CD4-positive, CD25-positive, alpha-beta regulatory T cell (primary cell): ENCODE measurements at regions not wholly inside any gene's neighbourhood (a gene's known extent, or its start where the extent isn't known, plus 50 kb on each side); places are given as distances from the start of the nearest gene placed in this dataset.

Experiments used
- ATAC-seq, 2 donors: fragments of 150-1000 bp; cut with Tn5 transposase; one replicate each; pipeline ENCODE4 v1.10.0; 2021; ENCODE audit warnings: low read depth in 2 of 2, moderate number of reproducible peaks in 2 of 2, moderate library complexity in 1 of 2
- DNase-seq, 3 donors: peaks; one replicate each; pipeline versions ENCODE4 v3.0.0 to v3.0.0-alpha.2; 2012 to 2022; ENCODE audit warnings: mixed read lengths in 1 of 3
- H3K27ac ChIP-seq: one replicate; pipeline ENCODE4 v1.7.0; 2013; ENCODE audit warnings: mild to moderate bottlenecking, low read length; ENCODE audit not compliant: insufficient read depth, poor library complexity, severe bottlenecking
- H3K27me3 ChIP-seq: one replicate; pipeline ENCODE4 v1.7.0; 2013; ENCODE audit warnings: low read length; ENCODE audit not compliant: control insufficient read depth, insufficient read depth
- H3K36me3 ChIP-seq: one replicate; pipeline ENCODE4 v1.7.0; 2013; ENCODE audit warnings: mild to moderate bottlenecking, low read length, moderate library complexity; ENCODE audit not compliant: control insufficient read depth, insufficient read depth
- H3K4me1 ChIP-seq: 2 replicates; pipeline ENCODE4 v1.7.0; 2013; ENCODE audit warnings: mild to moderate bottlenecking, low read length; ENCODE audit not compliant: insufficient read depth, control insufficient read depth, poor library complexity, severe bottlenecking
- H3K4me3 ChIP-seq: one replicate; pipeline ENCODE4 v1.7.0; 2013; ENCODE audit warnings: low read depth, mild to moderate bottlenecking, low read length, moderate library complexity
- H3K9me3 ChIP-seq, 2 experiments: 1 replicate in 1 of 2; 2 replicates in 1 of 2; pipeline ENCODE4 v1.7.0; 2013; ENCODE audit warnings: low read length in 2 of 2, mild to moderate bottlenecking in 1 of 2, moderate library complexity in 1 of 2; ENCODE audit not compliant: control insufficient read depth in 2 of 2
- H3K27ac Mint-ChIP-seq, 3 donors: one replicate each; pipeline ENCODE4 v1.8.0; 2020 to 2022; ENCODE audit warnings: mild to moderate bottlenecking in 3 of 3, mixed read lengths in 3 of 3, moderate library complexity in 2 of 3
- H3K27me3 Mint-ChIP-seq: one replicate; pipeline ENCODE4 v1.8.0; 2022; ENCODE audit warnings: mild to moderate bottlenecking, mixed read lengths
- H3K36me3 Mint-ChIP-seq: one replicate; pipeline ENCODE4 v1.8.0; 2020; ENCODE audit warnings: mixed read lengths
- H3K4me1 Mint-ChIP-seq, 4 donors: one replicate each; pipeline ENCODE4 v1.8.0; 2020 to 2022; ENCODE audit warnings: mixed read lengths in 4 of 4, mild to moderate bottlenecking in 1 of 4
- H3K4me3 Mint-ChIP-seq, 4 donors: one replicate each; pipeline ENCODE4 v1.8.0; 2020 to 2022; ENCODE audit warnings: mild to moderate bottlenecking in 4 of 4, mixed read lengths in 4 of 4, moderate library complexity in 3 of 4
- H3K9me3 Mint-ChIP-seq, 7 donors: one replicate each; pipeline ENCODE4 v1.8.0; 2020 to 2022; ENCODE audit warnings: mixed read lengths in 7 of 7, mild to moderate bottlenecking in 3 of 7, moderate library complexity in 2 of 7

GRCh38 chr6:14807130-14807529 lies 438.7 kb upstream of the JARID2 start:
- no peak overlapping the region for H3K27ac ChIP-seq
- H3K27me3 Mint-ChIP-seq: peaks cover 10% of the 10 kb centered on the region
- ATAC-seq (no peak), DNase-seq (no peak)
- H3K4me1 ChIP-seq: no peaks in the 10 kb centered on the region
- no peaks in the 10 kb centered on the region for H3K9me3 Mint-ChIP-seq
- H3K27me3 ChIP-seq: peaks cover 3% of the 10 kb centered on the region
- no peaks in the 10 kb centered on the region for H3K36me3 Mint-ChIP-seq
- H3K9me3 ChIP-seq: no peaks in the 10 kb centered on the region
- H3K27ac Mint-ChIP-seq: no peak overlapping the region
- no peaks in the 10 kb centered on the region for H3K4me1 Mint-ChIP-seq
- H3K36me3 ChIP-seq: no peaks in the 10 kb centered on the region
- no peak overlapping the region for H3K4me3 ChIP-seq
- H3K4me3 Mint-ChIP-seq: no peak overlapping the region

- H3K9me3 ChIP-seq: no peaks in the 10 kb centered on the region
- no peak for ATAC-seq
- Mint-ChIP-seq H3K4me1 (no peaks in the 10 kb centered on the region), H3K4me3 (no peak overlapping the region), H3K9me3 (no peaks in the 10 kb centered on the region), H3K27ac (no peak overlapping the region), H3K27me3 (peaks cover 6% of the 10 kb centered on the region), H3K36me3 (no peaks in the 10 kb centered on the region)
- no peaks in the 10 kb centered on the region for H3K4me1 ChIP-seq
- H3K27ac ChIP-seq: no peak overlapping the region
- H3K27me3 ChIP-seq: no peaks in the 10 kb centered on the region
- H3K4me3 ChIP-seq: no peak overlapping the region
- DNase-seq: no peak
- no peaks in the 10 kb centered on the region for H3K36me3 ChIP-seq
These were observed 437.9 kb upstream of the JARID2 start for GRCh38 chr6:14807971-14808370.

GRCh38 chr6:14810021-14810420 lies 435.8 kb upstream of the JARID2 start:
- no peak overlapping the region for H3K27ac Mint-ChIP-seq
- no peak for ATAC-seq
- no peaks in the 10 kb centered on the region for H3K27me3 ChIP-seq

GRCh38 chr6:14811775-14812428 lies 434.0 kb upstream of the JARID2 start:
- no peaks in the 10 kb centered on the region for H3K4me1 ChIP-seq
- H3K4me3 ChIP-seq: no peak overlapping the region
- ATAC-seq: no peak
- no peaks in the 10 kb centered on the region for H3K9me3 ChIP-seq
- Mint-ChIP-seq H3K36me3 (no peaks in the 10 kb centered on the region), H3K4me3 (no peak overlapping the region), H3K27me3 (no peaks in the 10 kb centered on the region), H3K27ac (no peak overlapping the region), H3K4me1 (no peaks in the 10 kb centered on the region), H3K9me3 (no peaks in the 10 kb centered on the region)
- H3K36me3 ChIP-seq: no peaks in the 10 kb centered on the region
- no peaks in the 10 kb centered on the region for H3K27me3 ChIP-seq
- DNase-seq: no peak
- H3K27ac ChIP-seq: no peak overlapping the region

More at GRCh38 chr6:14810021-14810420, 435.8 kb upstream of the JARID2 start:
- Mint-ChIP-seq H3K9me3 (no peaks in the 10 kb centered on the region), H3K36me3 (no peaks in the 10 kb centered on the region), H3K27me3 (peaks cover 6% of the 10 kb centered on the region), H3K4me3 (no peak overlapping the region), H3K4me1 (no peaks in the 10 kb centered on the region)
- Histone ChIP-seq H3K27ac (no peak overlapping the region), H3K4me3 (no peak overlapping the region), H3K36me3 (no peaks in the 10 kb centered on the region), H3K4me1 (no peaks in the 10 kb centered on the region), H3K9me3 (no peaks in the 10 kb centered on the region)
- no peak for DNase-seq

GRCh38 chr6:14814016-14814415 lies 431.9 kb upstream of the JARID2 start:
- H3K4me3 ChIP-seq: no peak overlapping the region
- Mint-ChIP-seq H3K27ac (no peak overlapping the region), H3K4me3 (no peak overlapping the region), H3K4me1 (no peaks in the 10 kb centered on the region), H3K9me3 (no peaks in the 10 kb centered on the region), H3K27me3 (no peaks in the 10 kb centered on the region), H3K36me3 (no peaks in the 10 kb centered on the region)
- no peaks in the 10 kb centered on the region for H3K9me3 ChIP-seq
- no peaks in the 10 kb centered on the region for H3K27me3 ChIP-seq
- no peaks in the 10 kb centered on the region for H3K36me3 ChIP-seq
- DNase-seq (no peak), ATAC-seq (no peak)
- no peaks in the 10 kb centered on the region for H3K4me1 ChIP-seq
- H3K27ac ChIP-seq: no peak overlapping the region

- H3K27me3 Mint-ChIP-seq: no peaks in the 10 kb centered on the region
- H3K9me3 ChIP-seq: no peaks in the 10 kb centered on the region
These were observed 429.6 kb upstream of the JARID2 start for GRCh38 chr6:14816116-14816859.

GRCh38 chr6:14817074-14817473 lies 428.8 kb upstream of the JARID2 start:
- H3K27ac Mint-ChIP-seq: no peak overlapping the region
- no peak for DNase-seq
- H3K4me3 Mint-ChIP-seq: no peak overlapping the region

More at GRCh38 chr6:14816116-14816859, 429.6 kb upstream of the JARID2 start:
- Mint-ChIP-seq H3K9me3 (no peaks in the 10 kb centered on the region), H3K4me3 (no peak overlapping the region), H3K4me1 (no peaks in the 10 kb centered on the region), H3K27ac (no peak overlapping the region), H3K36me3 (no peaks in the 10 kb centered on the region)
- no peak for DNase-seq
- Histone ChIP-seq H3K4me1 (no peaks in the 10 kb centered on the region), H3K27ac (no peak overlapping the region), H3K4me3 (no peak overlapping the region), H3K27me3 (no peaks in the 10 kb centered on the region), H3K36me3 (no peaks in the 10 kb centered on the region)
- no peak for ATAC-seq

GRCh38 chr6:14818422-14818884 lies 427.4 kb upstream of the JARID2 start:
- Mint-ChIP-seq H3K4me3 (no peak overlapping the region), H3K36me3 (no peaks in the 10 kb centered on the region), H3K27ac (no peak overlapping the region), H3K9me3 (no peaks in the 10 kb centered on the region), H3K27me3 (no peaks in the 10 kb centered on the region), H3K4me1 (no peaks in the 10 kb centered on the region)
- Histone ChIP-seq H3K4me1 (no peaks in the 10 kb centered on the region), H3K9me3 (no peaks in the 10 kb centered on the region), H3K4me3 (no peak overlapping the region), H3K27ac (no peak overlapping the region), H3K27me3 (no peaks in the 10 kb centered on the region), H3K36me3 (no peaks in the 10 kb centered on the region)
- DNase-seq: no peak
- ATAC-seq: no peak

More at GRCh38 chr6:14817074-14817473, 428.8 kb upstream of the JARID2 start:
- no peaks in the 10 kb centered on the region for H3K4me1 ChIP-seq
- no peak overlapping the region for H3K4me3 ChIP-seq
- Mint-ChIP-seq H3K36me3 (no peaks in the 10 kb centered on the region), H3K27me3 (no peaks in the 10 kb centered on the region), H3K4me1 (no peaks in the 10 kb centered on the region), H3K9me3 (no peaks in the 10 kb centered on the region)
- ATAC-seq: no peak
- H3K27me3 ChIP-seq: no peaks in the 10 kb centered on the region
- no peaks in the 10 kb centered on the region for H3K9me3 ChIP-seq
- no peaks in the 10 kb centered on the region for H3K36me3 ChIP-seq
- no peak overlapping the region for H3K27ac ChIP-seq
